OCI-LY3 (cell line): ENCODE measurements at regions not wholly inside any gene's neighbourhood (a gene's known extent, or its start where the extent isn't known, plus 50 kb on each side); places are given as distances from the start of the nearest gene placed in this dataset.

ENCODE experiments used
- EZH2phosphoT487 ChIP-seq: fragments of 200-600 bp; shearing (Covaris generic); IDR thresholded peaks from 2 replicates; pipeline ENCODE4 v1.6.1; 2018; ENCODE audit warnings: antibody characterized with exemption, mixed run types, low read depth
- TF ChIP-seq, protein P1 (sequence below): fragments of 200-600, 300-600 bp; sonication (generic); IDR thresholded peaks from 2 replicates; pipeline ENCODE4 v1.5.1; 2014; ENCODE audit warnings: antibody characterized with exemption, low read length, low read depth

DNA sequence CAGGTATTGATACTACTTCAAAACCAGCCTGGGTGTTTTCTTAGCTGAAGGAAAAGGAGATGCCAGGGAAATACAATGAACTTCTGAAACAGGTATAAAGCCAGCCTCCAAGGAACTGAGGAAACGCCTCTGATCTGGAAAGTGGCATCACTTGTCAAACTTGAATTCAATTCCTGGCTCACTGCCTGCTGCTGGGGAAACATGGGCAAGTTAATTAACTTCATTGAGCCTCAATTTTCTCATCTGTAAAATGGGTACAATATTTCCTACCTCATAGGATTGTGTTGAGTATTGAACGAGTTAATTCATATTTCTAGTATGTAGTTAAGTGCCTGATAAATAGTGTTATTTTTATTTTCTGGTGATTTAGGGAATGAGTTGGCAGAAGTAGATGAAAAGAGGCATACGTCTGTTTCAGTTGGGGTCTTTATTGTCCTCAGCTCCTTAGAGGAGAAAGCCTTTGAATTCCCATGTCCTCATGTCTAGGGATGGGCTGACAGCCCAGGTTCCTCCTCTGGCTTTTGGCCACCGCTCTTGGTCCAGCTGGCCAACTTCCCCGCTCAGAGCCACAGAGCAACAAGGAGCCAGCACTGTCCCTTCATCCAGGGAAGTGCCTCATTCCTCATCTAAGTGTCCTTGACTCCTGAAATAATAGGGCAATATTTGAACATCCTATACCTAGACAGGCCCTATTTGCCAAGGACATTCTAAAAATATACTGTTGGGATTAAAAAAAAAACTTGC is 210.5 kb upstream of the GATA6 start:
- TF ChIP-seq, protein P1, sequence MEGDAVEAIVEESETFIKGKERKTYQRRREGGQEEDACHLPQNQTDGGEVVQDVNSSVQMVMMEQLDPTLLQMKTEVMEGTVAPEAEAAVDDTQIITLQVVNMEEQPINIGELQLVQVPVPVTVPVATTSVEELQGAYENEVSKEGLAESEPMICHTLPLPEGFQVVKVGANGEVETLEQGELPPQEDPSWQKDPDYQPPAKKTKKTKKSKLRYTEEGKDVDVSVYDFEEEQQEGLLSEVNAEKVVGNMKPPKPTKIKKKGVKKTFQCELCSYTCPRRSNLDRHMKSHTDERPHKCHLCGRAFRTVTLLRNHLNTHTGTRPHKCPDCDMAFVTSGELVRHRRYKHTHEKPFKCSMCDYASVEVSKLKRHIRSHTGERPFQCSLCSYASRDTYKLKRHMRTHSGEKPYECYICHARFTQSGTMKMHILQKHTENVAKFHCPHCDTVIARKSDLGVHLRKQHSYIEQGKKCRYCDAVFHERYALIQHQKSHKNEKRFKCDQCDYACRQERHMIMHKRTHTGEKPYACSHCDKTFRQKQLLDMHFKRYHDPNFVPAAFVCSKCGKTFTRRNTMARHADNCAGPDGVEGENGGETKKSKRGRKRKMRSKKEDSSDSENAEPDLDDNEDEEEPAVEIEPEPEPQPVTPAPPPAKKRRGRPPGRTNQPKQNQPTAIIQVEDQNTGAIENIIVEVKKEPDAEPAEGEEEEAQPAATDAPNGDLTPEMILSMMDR: no peak
- TF ChIP-seq EZH2phosphoT487: no peak
